Glutamatergic neuron (in vitro differentiated cells): ENCODE measurements at regions not wholly inside any gene's neighbourhood (a gene's known extent, or its start where the extent isn't known, plus 50 kb on each side); places are given as distances from the start of the nearest gene placed in this dataset.

Experiments
- DNase-seq: peaks from one replicate; pipeline ENCODE4 v3.0.0; 2022
- H3K27ac Mint-ChIP-seq: one replicate; pipeline ENCODE4 v1.8.0; 2020; ENCODE audit warnings: mild to moderate bottlenecking, mixed read lengths, inconsistent platforms; ENCODE audit not compliant: unreplicated experiment
- H3K27me3 Mint-ChIP-seq: one replicate; pipeline ENCODE4 v1.8.0; 2020; ENCODE audit warnings: mild to moderate bottlenecking, moderate library complexity, mixed read lengths, inconsistent platforms; ENCODE audit not compliant: unreplicated experiment
- H3K36me3 Mint-ChIP-seq: one replicate; pipeline ENCODE4 v1.8.0; 2020; ENCODE audit warnings: mild to moderate bottlenecking, mixed read lengths, inconsistent platforms; ENCODE audit not compliant: unreplicated experiment
- H3K4me1 Mint-ChIP-seq: one replicate; pipeline ENCODE4 v1.8.0; 2020; ENCODE audit warnings: mild to moderate bottlenecking, low read depth, mixed read lengths, inconsistent platforms; ENCODE audit not compliant: unreplicated experiment
- H3K4me3 Mint-ChIP-seq: one replicate; pipeline ENCODE4 v1.8.0; 2020; ENCODE audit warnings: mild to moderate bottlenecking, mixed read lengths, inconsistent platforms; ENCODE audit not compliant: unreplicated experiment
- H3K9me3 Mint-ChIP-seq: one replicate; pipeline ENCODE4 v1.8.0; 2020; ENCODE audit warnings: mild to moderate bottlenecking, moderate library complexity, mixed read lengths, inconsistent platforms; ENCODE audit not compliant: unreplicated experiment
- CTCF ChIP-seq: fragments of 200-600 bp; sonication (generic); IDR thresholded peaks from one replicate; pipeline ENCODE4 v1.5.0; 2021; ENCODE audit not compliant: partially characterized antibody, unreplicated experiment

- TF ChIP-seq CTCF = no peak
- Mint-ChIP-seq H3K9me3 (peaks cover 1% of the 10 kb centered on the region), H3K27me3 (peaks cover 7% of the 10 kb centered on the region), H3K27ac (no peak overlapping the region), H3K4me3 (no peak overlapping the region), H3K4me1 (peaks cover 9% of the 10 kb centered on the region), H3K36me3 (peaks cover 5% of the 10 kb centered on the region)
- no peak for DNase-seq
These were observed 99.3 kb downstream of the MCFD2 start for GRCh38 chr2:46816151-46816845.

- H3K27ac Mint-ChIP-seq = no peak overlapping the region
- DNase-seq = no peak
- H3K36me3 Mint-ChIP-seq = peaks cover 5% of the 10 kb centered on the region
- H3K9me3 Mint-ChIP-seq = peaks cover 1% of the 10 kb centered on the region
- H3K27me3 Mint-ChIP-seq = peaks cover 7% of the 10 kb centered on the region
- TF ChIP-seq CTCF = no peak
- H3K4me1 Mint-ChIP-seq = peaks cover 9% of the 10 kb centered on the region
- H3K4me3 Mint-ChIP-seq = no peak overlapping the region
These were observed 100.3 kb downstream of the MCFD2 start for GRCh38 chr2:46815121-46815802.

GRCh38 chr2:46814160-46814961 is 101.2 kb downstream of the MCFD2 start:
- DNase-seq = no peak
- Mint-ChIP-seq H3K27ac (no peak overlapping the region), H3K9me3 (peaks cover 1% of the 10 kb centered on the region), H3K27me3 (peaks cover 7% of the 10 kb centered on the region), H3K4me1 (peaks cover 9% of the 10 kb centered on the region), H3K4me3 (no peak overlapping the region), H3K36me3 (no peaks in the 10 kb centered on the region)
- no peak for TF ChIP-seq CTCF

GRCh38 chr2:46813680-46814079 is 101.9 kb downstream of the MCFD2 start:
- no peak for TF ChIP-seq CTCF

GRCh38 chr2:46813020-46813415 is 102.6 kb downstream of the MCFD2 start:
- no peak for TF ChIP-seq CTCF
- DNase-seq = peak; percentile 46

More at GRCh38 chr2:46813680-46814079, 101.9 kb downstream of the MCFD2 start:
- Mint-ChIP-seq H3K4me1 (peaks cover 9% of the 10 kb centered on the region), H3K36me3 (no peaks in the 10 kb centered on the region), H3K4me3 (no peak overlapping the region), H3K9me3 (peaks cover 1% of the 10 kb centered on the region), H3K27me3 (peaks cover 7% of the 10 kb centered on the region), H3K27ac (no peak overlapping the region)
- DNase-seq = no peak

More at GRCh38 chr2:46813020-46813415, 102.6 kb downstream of the MCFD2 start:
- H3K9me3 Mint-ChIP-seq = peaks cover 1% of the 10 kb centered on the region
- H3K27me3 Mint-ChIP-seq = peaks cover 5% of the 10 kb centered on the region
- no peak overlapping the region for H3K4me3 Mint-ChIP-seq
- H3K27ac Mint-ChIP-seq = no peak overlapping the region
- no peaks in the 10 kb centered on the region for H3K36me3 Mint-ChIP-seq
- peaks cover 9% of the 10 kb centered on the region for H3K4me1 Mint-ChIP-seq
